HCT116 (cell line): ENCODE measurements at regions not wholly inside any gene's neighbourhood (a gene's known extent, or its start where the extent isn't known, plus 50 kb on each side); places are given as distances from the start of the nearest gene placed in this dataset.

Experiments
- ATF3 ChIP-seq: IDR thresholded peaks from 2 replicates; pipeline ENCODE4 v1.6.1; 2012
- CTCF ChIP-seq, 3 experiments: fragments of 200-600 bp in 1 of 3; sonication (generic) in 1 of 3; IDR thresholded peaks in 2 of 3; conservative IDR thresholded peaks in 1 of 3; 2 replicates each; pipeline ENCODE4 v1.5.1; 2012 to 2017; ENCODE audit warnings: low read depth in 2 of 3, low read length in 2 of 3, antibody characterized with exemption in 1 of 3, borderline replicate concordance in 1 of 3, control low read depth in 1 of 3, mild to moderate bottlenecking in 1 of 3, mixed read lengths in 1 of 3, mixed run types in 1 of 3, moderate library complexity in 1 of 3; ENCODE audit not compliant: insufficient read depth in 1 of 3
- FOSL1 ChIP-seq: IDR thresholded peaks from 2 replicates; pipeline ENCODE4 v1.6.1; 2012; ENCODE audit warnings: low read depth
- POLR2A ChIP-seq: IDR thresholded peaks from 2 replicates; pipeline ENCODE4 v1.7.0; 2011; ENCODE audit warnings: borderline replicate concordance; ENCODE audit not compliant: insufficient read depth, insufficient read length; ENCODE audit errors: extremely low read depth
- REST ChIP-seq: IDR thresholded peaks from 2 replicates; pipeline ENCODE4 v1.6.1; 2012; ENCODE audit warnings: low read depth
- ZFX ChIP-seq: fragments of 450-650 bp; IDR thresholded peaks from 2 replicates; pipeline ENCODE4 v1.6.1; 2017

GRCh38 chr5:73307645-73308355 lies 134.8 kb downstream of the TMEM174 start:
- no peak for TF ChIP-seq CTCF (IDR thresholded peaks at IDR 0.05 in 2 of 3, conservative IDR thresholded peaks at IDR 0.05 in 1 of 3; ENCODE audit: borderline replicate concordance in 1 of 3, insufficient read depth in 1 of 3, low read depth in 2 of 3, low read length in 2 of 3)
- TF ChIP-seq POLR2A, result no peak
- no peak for TF ChIP-seq FOSL1
- TF ChIP-seq REST, result no peak
- TF ChIP-seq ZFX, result no peak
- TF ChIP-seq ATF3, result no peak
